Tibial nerve (tissue), 4 donors: ENCODE measurements at regions not wholly inside any gene's neighbourhood (a gene's known extent, or its start where the extent isn't known, plus 50 kb on each side); places are given as distances from the start of the nearest gene placed in this dataset.

ENCODE experiments used
- EP300 ChIP-seq, 2 donors: sonication (generic); formaldehyde crosslinking; IDR thresholded peaks; one replicate each; pipeline ENCODE4 v1.6.1; 2017; ENCODE audit warnings: antibody characterized with exemption in 2 of 2, mild to moderate bottlenecking in 1 of 2
- TF ChIP-seq, protein P1 (sequence below), 5 experiments: fragments of 200-600 bp in 3 of 5; fragments of 450-650 bp in 2 of 5; sonication (generic) in 3 of 5; IDR thresholded peaks; one replicate each; pipeline ENCODE4 v1.5.1; 2016 to 2019; ENCODE audit warnings: antibody characterized with exemption in 5 of 5, mild to moderate bottlenecking in 3 of 5, moderate library complexity in 2 of 5

- TF ChIP-seq EP300 (IDR thresholded peaks at IDR 0.05), result no peak
- TF ChIP-seq, protein P1, sequence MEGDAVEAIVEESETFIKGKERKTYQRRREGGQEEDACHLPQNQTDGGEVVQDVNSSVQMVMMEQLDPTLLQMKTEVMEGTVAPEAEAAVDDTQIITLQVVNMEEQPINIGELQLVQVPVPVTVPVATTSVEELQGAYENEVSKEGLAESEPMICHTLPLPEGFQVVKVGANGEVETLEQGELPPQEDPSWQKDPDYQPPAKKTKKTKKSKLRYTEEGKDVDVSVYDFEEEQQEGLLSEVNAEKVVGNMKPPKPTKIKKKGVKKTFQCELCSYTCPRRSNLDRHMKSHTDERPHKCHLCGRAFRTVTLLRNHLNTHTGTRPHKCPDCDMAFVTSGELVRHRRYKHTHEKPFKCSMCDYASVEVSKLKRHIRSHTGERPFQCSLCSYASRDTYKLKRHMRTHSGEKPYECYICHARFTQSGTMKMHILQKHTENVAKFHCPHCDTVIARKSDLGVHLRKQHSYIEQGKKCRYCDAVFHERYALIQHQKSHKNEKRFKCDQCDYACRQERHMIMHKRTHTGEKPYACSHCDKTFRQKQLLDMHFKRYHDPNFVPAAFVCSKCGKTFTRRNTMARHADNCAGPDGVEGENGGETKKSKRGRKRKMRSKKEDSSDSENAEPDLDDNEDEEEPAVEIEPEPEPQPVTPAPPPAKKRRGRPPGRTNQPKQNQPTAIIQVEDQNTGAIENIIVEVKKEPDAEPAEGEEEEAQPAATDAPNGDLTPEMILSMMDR (IDR thresholded peaks at IDR 0.05), result no peak
Measured at GRCh38 chr10:90031776-90032175, 330.4 kb downstream of the KIF20B start.
